Heart right ventricle (tissue), 16 donors: ENCODE measurements at regions not wholly inside any gene's neighbourhood (a gene's known extent, or its start where the extent isn't known, plus 50 kb on each side); places are given as distances from the start of the nearest gene placed in this dataset.

Source experiments
- ATAC-seq, 8 donors: fragments of 200-7000 bp; cut with Tn5 transposase; one replicate each; pipeline ENCODE4 v1.9.1; 2020; ENCODE audit warnings: mild to moderate bottlenecking in 8 of 8, moderate library complexity in 8 of 8, moderate number of reproducible peaks in 1 of 8
- DNase-seq, 2 donors: peaks; one replicate each; pipeline ENCODE4 v3.0.0-alpha.2; 2020
- H3K27ac ChIP-seq, 10 donors: fragments of 200-600 bp; sonication (generic) in 2 of 10; one replicate each; pipeline versions ENCODE4 v1.5.0 to v1.8.0; 2020 to 2022; ENCODE audit warnings: mild to moderate bottlenecking in 3 of 10
- H3K27me3 ChIP-seq, 7 donors: fragments of 200-600 bp; one replicate each; pipeline ENCODE4 v1.8.0; 2021 to 2022; ENCODE audit warnings: mild to moderate bottlenecking in 2 of 7
- H3K36me3 ChIP-seq, 9 donors: fragments of 200-600 bp; sonication (generic) in 1 of 9; one replicate each; pipeline versions ENCODE4 v1.5.0 to v1.8.0; 2020 to 2022; ENCODE audit warnings: mild to moderate bottlenecking in 2 of 9
- H3K4me1 ChIP-seq, 9 donors: fragments of 200-600 bp; sonication (generic) in 1 of 9; one replicate each; pipeline versions ENCODE4 v1.5.0 to v1.8.0; 2020 to 2022; ENCODE audit warnings: mild to moderate bottlenecking in 4 of 9
- H3K4me3 ChIP-seq, 10 donors: fragments of 200-600 bp; sonication (generic) in 2 of 10; one replicate each; pipeline versions ENCODE4 v1.5.0 to v1.8.0; 2020 to 2022; ENCODE audit warnings: mild to moderate bottlenecking in 7 of 10, moderate library complexity in 2 of 10
- H3K9me3 ChIP-seq, 11 donors: fragments of 200-600 bp in 10 of 11; sonication (generic) in 2 of 11; one replicate each; pipeline versions ENCODE4 v1.5.0 to v1.8.0; 2013 to 2022; ENCODE audit warnings: mild to moderate bottlenecking in 2 of 11, control low read depth in 1 of 11, moderate library complexity in 1 of 11
- CTCF ChIP-seq, 9 donors: fragments of 200-600 bp; sonication (generic) in 2 of 9; IDR thresholded peaks; one replicate each; pipeline versions ENCODE4 v1.5.0 to v1.8.0; 2021 to 2022; ENCODE audit warnings: antibody characterized with exemption in 9 of 9, mild to moderate bottlenecking in 5 of 9, moderate library complexity in 1 of 9
- WGBS, 2 donors: extraction: QIAGEN DNeasy Blood & Tissue Kit; methylation state at CpG; one replicate each; pipeline ENCODE4 v1.1.7; 2013; ENCODE audit warnings: inconsistent platforms in 1 of 2; 5-methylcytosine and 5-hydroxymethylcytosine counted together
- intact Hi-C, 10 donors: fragments of 100-400 bp; cut with DNase I; formaldehyde crosslinking; loops; one replicate each; pipeline versions ENCODE4 v1.11.1 to v1.14.2; 2022
- donor health status: Arrhythmogenic right ventricular cardiomyopathy.
- donor health status: ischemic (EF 13 %, LVEDD 7.1; RV severe dilation, severe dysfunction).
- donor health status: healthy with polysubstance abuse.
- donor health status: DM: no; HTN: yes; CAD: no.
- donor health status: DM: no; HTN: no; CAD: no.
- donor health status: ischemic (EF 25% LVEDD 6.9; RV normal size, moderate dysfunction).
- donor health status: ischemic (EF 25% LVEDD 5.7; RV mildly dilated, moderate dysfunction).
- donor health status: healthy.
- donor health status: DM: yes; HTN: yes; CAD: no.
- donor health status: Ischemic cardiomyopathy.
- donor health status: ischemic (EF 35%, LVEDD 5.7; RV mildly dilated, moderate dysfunction).
- donor health status: nonischemic (EF 11% LVEDD 7.7; RV severe dilation, severe dysfunction).
- donor health status: DM: yes; HTN: yes; CAD: no.
- donor health status: PGD.
- donor health status: ischemic (EF 29% LVEDD 5.4; RV normal size, mild dysfunction).
- donor health status: nonischemic (EF 23%, LVEDD 6.1; RV moderate dilation, normal function).

GRCh38 chr1:222457513-222457912, 90.4 kb downstream of the HHIPL2 start:
- Histone ChIP-seq H3K4me3 (no peak overlapping the region), H3K27me3 (no peaks in the 10 kb centered on the region), H3K4me1 (peaks cover 0 to 13% (median 10%) of the 10 kb centered on the region in 9 donors), H3K27ac (no peak overlapping the region), H3K9me3 (peaks cover 0 to 24% (median 11%) of the 10 kb centered on the region in 11 donors), H3K36me3 (no peaks in the 10 kb centered on the region)
- intact Hi-C loops, result loop anchor here in 7 of 10 donors (5.0 to 10.0 kb wide), 9 partner anchors 353 to 983 kb away; partner anchors contain the start of gene DUSP10 (in 2 of the 7)
- no peak for DNase-seq
- 65 to 69% methylated on average over 1 of the region's 1 CpG for WGBS, 2 donors
- no peak for ATAC-seq
- TF ChIP-seq CTCF (IDR thresholded peaks at IDR 0.05), result no peak

GRCh38 chr1:222457084-222457483, 90.8 kb downstream of the HHIPL2 start:
- intact Hi-C loops, result loop anchor here in 7 of 10 donors (5.0 to 10.0 kb wide), 9 partner anchors 352 to 982 kb away; partner anchors contain the start of gene DUSP10 (in 2 of the 7)
- TF ChIP-seq CTCF (IDR thresholded peaks at IDR 0.05), result no peak

GRCh38 chr1:222455188-222455879, 92.6 kb downstream of the HHIPL2 start:
- peak; percentile 76 to 97 (median 95) for TF ChIP-seq CTCF (IDR thresholded peaks at IDR 0.05)
- Histone ChIP-seq H3K27ac (peak overlapping the region in 3 of 10 donors; percentile 36 to 58 (median 48)), H3K9me3 (peaks cover 0 to 24% (median 11%) of the 10 kb centered on the region in 11 donors), H3K4me1 (peaks cover 0 to 13% (median 10%) of the 10 kb centered on the region in 9 donors), H3K4me3 (peak overlapping the region in 2 of 10 donors; percentile 12 to 31), H3K36me3 (no peaks in the 10 kb centered on the region), H3K27me3 (no peaks in the 10 kb centered on the region)
- intact Hi-C loops, result loop anchor here in 8 of 10 donors (1.0 to 10.0 kb wide), 12 partner anchors 351 to 981 kb away; partner anchors contain the start of gene DUSP10 (in 2 of the 8)
- 4 to 6% methylated on average over 16 of the region's 16 CpGs for WGBS, 2 donors
- peak; percentile 91 to 97 (median 96) for ATAC-seq
- peak; percentile 82 to 83 for DNase-seq

More at GRCh38 chr1:222457084-222457483, 90.8 kb downstream of the HHIPL2 start:
- Histone ChIP-seq H3K36me3 (no peaks in the 10 kb centered on the region), H3K27ac (no peak overlapping the region), H3K4me3 (no peak overlapping the region), H3K9me3 (peaks cover 0 to 24% (median 11%) of the 10 kb centered on the region in 11 donors), H3K4me1 (peaks cover 0 to 13% (median 10%) of the 10 kb centered on the region in 9 donors), H3K27me3 (no peaks in the 10 kb centered on the region)
- no peak for DNase-seq
- WGBS, 2 donors, result 89 to 94% methylated on average over 1 of the region's 1 CpG
- ATAC-seq, result no peak

- ATAC-seq (peak in 7 of 8 donors; percentile 49 to 74 (median 58)), DNase-seq (no peak)
- H3K4me1 ChIP-seq, result peaks cover 0 to 13% (median 10%) of the 10 kb centered on the region in 9 donors
- 31 to 34% methylated on average over 13 of the region's 13 CpGs for WGBS, 2 donors
- H3K9me3 ChIP-seq, result peaks cover 0 to 24% (median 11%) of the 10 kb centered on the region in 11 donors
- no peaks in the 10 kb centered on the region for H3K27me3 ChIP-seq
- H3K27ac ChIP-seq, result peak overlapping the region in 3 of 10 donors; percentile 36 to 58 (median 48)
- intact Hi-C loops, result loop anchor here in 8 of 10 donors (1.0 to 10.0 kb wide), 12 partner anchors 350 to 980 kb away; partner anchors contain the start of gene DUSP10 (in 2 of the 8)
- TF ChIP-seq CTCF (IDR thresholded peaks at IDR 0.05), result no peak
- H3K36me3 ChIP-seq, result no peaks in the 10 kb centered on the region
- H3K4me3 ChIP-seq, result peak overlapping the region in 2 of 10 donors; percentile 10 to 31
Observed at GRCh38 chr1:222454782-222455181, 93.1 kb downstream of the HHIPL2 start.
